ENCODE measurements at regions not wholly inside any gene's neighbourhood (a gene's known extent, or its start where the extent isn't known, plus 50 kb on each side); places are given as distances from the start of the nearest gene placed in this dataset.
A peak's percentile ranks its signal among the peaks of the same experiment; 100 is the strongest.

- DNase-seq (ENCODE audit: extremely low spot score, insufficient read length, low read depth): no peak
- FAIRE-seq: no peak
Observed at GRCh38 chr15:94026458-94027304, 204.7 kb upstream of the MCTP2 start.

GRCh38 chr15:94023531-94023930 is 207.8 kb upstream of the MCTP2 start:
- DNase-seq (ENCODE audit: extremely low spot score, insufficient read length, low read depth): no peak

GRCh38 chr15:94021621-94022320 is 209.6 kb upstream of the MCTP2 start:
- DNase-seq (ENCODE audit: extremely low spot score, insufficient read length, low read depth): no peak
- FAIRE-seq: no peak

More at GRCh38 chr15:94023531-94023930, 207.8 kb upstream of the MCTP2 start:
- FAIRE-seq: no peak

- no peak for FAIRE-seq
- no peak for DNase-seq (ENCODE audit: extremely low spot score, insufficient read length, low read depth)
Observed at GRCh38 chr15:94019062-94019461, 212.3 kb upstream of the MCTP2 start.

- DNase-seq (ENCODE audit: extremely low spot score, insufficient read length, low read depth): no peak
- FAIRE-seq: no peak
Observed at GRCh38 chr15:94015324-94015723, 216.0 kb upstream of the MCTP2 start.

GRCh38 chr15:94008104-94009074 is 223.0 kb upstream of the MCTP2 start:
- FAIRE-seq (no peak), DNase-seq (ENCODE audit: extremely low spot score, insufficient read length, low read depth) (no peak)

- no peak for FAIRE-seq
Observed at GRCh38 chr15:94004697-94005096, 226.7 kb upstream of the MCTP2 start.

GRCh38 chr15:94002041-94002440 is 229.3 kb upstream of the MCTP2 start:
- DNase-seq (ENCODE audit: extremely low spot score, insufficient read length, low read depth) (no peak), FAIRE-seq (no peak)

More at GRCh38 chr15:94004697-94005096, 226.7 kb upstream of the MCTP2 start:
- no peak for DNase-seq (ENCODE audit: extremely low spot score, insufficient read length, low read depth)

- FAIRE-seq (no peak), DNase-seq (ENCODE audit: extremely low spot score, insufficient read length, low read depth) (no peak)
Observed at GRCh38 chr15:94001255-94001801, 230.0 kb upstream of the MCTP2 start.

GRCh38 chr15:94000606-94001005 is 230.8 kb upstream of the MCTP2 start:
- FAIRE-seq (no peak), DNase-seq (ENCODE audit: extremely low spot score, insufficient read length, low read depth) (no peak)

GRCh38 chr15:93997071-93997658 is 234.2 kb upstream of the MCTP2 start:
- DNase-seq (ENCODE audit: extremely low spot score, insufficient read length, low read depth): no peak
- peak; percentile 70 for FAIRE-seq

GRCh38 chr15:93989440-93989998 is 241.8 kb upstream of the MCTP2 start:
- FAIRE-seq: no peak
- DNase-seq (ENCODE audit: extremely low spot score, insufficient read length, low read depth): no peak

- DNase-seq (ENCODE audit: extremely low spot score, insufficient read length, low read depth) (no peak), FAIRE-seq (no peak)
Observed at GRCh38 chr15:93987068-93987467, 244.3 kb upstream of the MCTP2 start.

GRCh38 chr15:93986400-93986984 is 244.9 kb upstream of the MCTP2 start:
- FAIRE-seq: no peak
- no peak for DNase-seq (ENCODE audit: extremely low spot score, insufficient read length, low read depth)

GRCh38 chr15:93985925-93986324 is 245.4 kb upstream of the MCTP2 start:
- no peak for FAIRE-seq
- DNase-seq (ENCODE audit: extremely low spot score, insufficient read length, low read depth): no peak

- no peak for FAIRE-seq
- no peak for DNase-seq (ENCODE audit: extremely low spot score, insufficient read length, low read depth)
Observed at GRCh38 chr15:93985176-93985575, 246.2 kb upstream of the MCTP2 start.

- DNase-seq (ENCODE audit: extremely low spot score, insufficient read length, low read depth): no peak
- no peak for FAIRE-seq
Observed at GRCh38 chr15:93983526-93983925, 247.8 kb upstream of the MCTP2 start.

GRCh38 chr15:93982226-93982727 is 249.1 kb upstream of the MCTP2 start:
- DNase-seq (ENCODE audit: extremely low spot score, insufficient read length, low read depth) (no peak), FAIRE-seq (no peak)

- no peak for FAIRE-seq
- DNase-seq (ENCODE audit: extremely low spot score, insufficient read length, low read depth): no peak
Observed at GRCh38 chr15:93981706-93982105, 249.7 kb upstream of the MCTP2 start.
